COLO668 (cell line): ENCODE measurements at regions not wholly inside any gene's neighbourhood (a gene's known extent, or its start where the extent isn't known, plus 50 kb on each side); places are given as distances from the start of the nearest gene placed in this dataset.

Experiments used
- DNase-seq: peaks from one replicate; lab custom pipeline; 2025; ENCODE audit not compliant: unreplicated experiment; lab: John Stamatoyannopoulos, UW

DNA sequence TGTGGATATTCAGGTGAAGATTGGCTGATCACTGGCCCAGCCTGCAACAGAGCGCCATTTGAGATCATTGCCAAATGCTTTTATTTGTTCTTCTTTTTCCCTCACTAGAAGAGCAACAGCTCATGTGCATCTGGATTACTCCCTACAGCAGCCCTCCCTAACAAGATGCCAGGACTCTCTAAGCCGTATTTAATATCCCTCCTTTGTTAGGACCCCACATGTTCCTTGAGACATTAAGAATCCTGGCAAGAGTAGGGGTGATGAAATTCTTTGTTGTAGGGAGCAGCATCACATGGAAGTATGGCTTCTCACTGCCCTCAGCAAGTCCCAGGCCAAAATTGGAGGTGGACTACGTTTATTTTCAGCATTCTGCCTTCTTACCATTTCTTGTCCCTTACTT is 167.8 kb downstream of the PAX1 start:
- DNase-seq, result no peak

DNA sequence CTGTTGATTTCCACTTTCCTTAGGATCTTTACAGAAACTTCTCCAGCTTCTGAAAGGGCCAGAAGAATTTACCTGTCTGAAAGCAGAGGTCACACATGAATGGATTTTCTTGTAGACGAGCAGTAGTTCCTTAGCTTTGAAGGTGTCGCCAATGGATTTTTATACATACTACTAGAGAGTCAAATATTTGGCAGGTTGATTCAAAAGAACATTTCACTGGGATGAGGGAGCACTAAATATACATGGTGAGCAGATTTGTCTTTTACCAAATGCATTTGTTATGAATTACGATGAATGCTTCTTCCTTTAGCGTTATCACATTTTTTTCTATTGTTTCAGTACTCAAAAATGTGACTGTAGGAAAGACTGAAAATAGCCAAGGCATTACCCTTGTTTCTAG is 162.3 kb downstream of the PAX1 start:
- DNase-seq, result no peak

- no peak for DNase-seq
Observed at GRCh38 chr20:21867353-21867752, 161.9 kb downstream of the PAX1 start.

- DNase-seq, result no peak
Observed at GRCh38 chr20:21862956-21863355, 157.5 kb downstream of the PAX1 start.

- no peak for DNase-seq
Observed at GRCh38 chr20:21862259-21862946, 156.9 kb downstream of the PAX1 start.

- no peak for DNase-seq
Observed at GRCh38 chr20:21840991-21841390, 135.5 kb downstream of the PAX1 start.

DNA sequence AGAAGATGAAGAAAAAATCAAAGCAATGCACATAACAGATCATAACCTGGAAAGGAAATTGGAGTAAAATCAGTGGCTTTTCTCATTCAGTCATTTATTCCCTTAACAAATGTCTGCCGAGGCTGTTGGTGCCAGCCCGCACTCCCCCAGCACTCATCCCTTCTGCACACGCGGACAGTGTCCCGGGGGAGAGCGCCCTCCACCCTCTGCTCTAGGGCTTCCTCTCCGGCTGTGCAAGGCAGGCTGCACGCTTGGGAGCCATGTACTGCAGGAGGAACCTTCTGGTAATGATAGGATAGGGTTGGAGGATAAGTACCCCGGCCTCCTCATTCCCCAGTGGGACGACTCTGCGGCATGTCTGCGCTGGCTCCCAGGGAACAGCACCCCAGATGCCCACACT is 134.5 kb downstream of the PAX1 start:
- no peak for DNase-seq

GRCh38 chr20:21836346-21836745 is 130.9 kb downstream of the PAX1 start:
- no peak for DNase-seq

GRCh38 chr20:21835042-21835441 is 129.6 kb downstream of the PAX1 start:
- DNase-seq, result no peak

DNA sequence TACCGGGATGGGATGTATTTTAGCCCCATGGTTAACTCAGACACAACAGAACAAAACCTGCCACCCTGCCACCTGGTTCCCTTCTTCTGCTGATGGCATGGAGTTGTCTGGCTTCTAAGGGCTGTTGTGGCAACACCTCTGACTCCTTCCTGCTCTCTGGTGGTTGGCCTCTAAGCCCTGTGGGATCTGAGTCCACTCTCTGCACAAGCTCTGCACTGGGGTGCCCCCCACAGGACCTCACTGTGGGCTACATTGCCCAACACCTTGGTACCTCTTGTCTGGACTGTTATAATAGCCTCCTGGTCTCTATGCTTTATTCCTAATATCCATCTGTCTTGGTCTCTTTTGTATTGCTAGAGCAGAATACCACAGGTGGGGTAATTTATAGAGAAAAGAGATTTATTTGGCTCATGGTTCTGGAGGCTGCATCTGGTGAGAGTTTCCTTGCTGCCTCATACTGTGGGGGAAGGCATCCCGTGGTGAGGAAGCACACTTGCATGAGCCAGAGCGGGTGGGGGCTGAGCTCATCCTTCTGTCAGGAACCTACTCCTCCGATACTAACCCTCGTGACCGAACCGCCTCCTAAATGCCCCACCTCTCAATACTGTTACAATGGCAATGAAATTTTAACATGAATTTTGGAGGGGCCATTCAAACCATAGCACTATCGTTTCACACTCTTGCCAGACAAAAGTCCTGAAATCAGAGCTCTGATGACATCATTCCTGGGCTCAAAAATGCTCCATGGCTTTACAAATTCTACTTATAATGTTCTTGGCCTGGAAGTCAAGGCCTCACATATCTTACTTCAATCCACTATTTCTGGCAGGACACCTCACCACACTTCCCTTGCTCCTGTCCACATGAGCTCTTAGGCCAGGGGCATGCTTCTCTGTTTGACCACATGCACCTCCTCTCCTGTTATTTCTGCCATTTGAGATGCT is 127.2 kb downstream of the PAX1 start:
- DNase-seq, result no peak

- DNase-seq, result no peak
Observed at GRCh38 chr20:21826976-21827375, 121.5 kb downstream of the PAX1 start.

DNA sequence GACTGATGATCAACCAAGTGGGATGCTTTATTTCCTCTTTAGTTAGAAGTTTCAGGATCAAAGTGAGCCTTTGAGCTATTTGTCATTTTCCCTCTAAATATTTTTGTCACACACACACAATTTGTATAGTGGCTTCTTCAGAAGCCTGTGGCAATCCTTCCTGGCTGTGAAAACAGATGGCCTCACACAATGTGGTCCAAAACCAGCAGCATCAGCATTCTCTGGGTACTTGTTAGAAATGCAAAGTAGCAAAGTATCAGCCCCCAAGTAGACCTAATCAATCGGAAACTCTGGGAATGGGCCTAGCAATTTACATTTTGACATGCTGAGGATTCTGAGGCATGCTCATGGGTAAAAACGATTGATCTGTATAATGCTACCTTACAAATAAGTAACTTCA is 115.9 kb downstream of the PAX1 start:
- no peak for DNase-seq

DNA sequence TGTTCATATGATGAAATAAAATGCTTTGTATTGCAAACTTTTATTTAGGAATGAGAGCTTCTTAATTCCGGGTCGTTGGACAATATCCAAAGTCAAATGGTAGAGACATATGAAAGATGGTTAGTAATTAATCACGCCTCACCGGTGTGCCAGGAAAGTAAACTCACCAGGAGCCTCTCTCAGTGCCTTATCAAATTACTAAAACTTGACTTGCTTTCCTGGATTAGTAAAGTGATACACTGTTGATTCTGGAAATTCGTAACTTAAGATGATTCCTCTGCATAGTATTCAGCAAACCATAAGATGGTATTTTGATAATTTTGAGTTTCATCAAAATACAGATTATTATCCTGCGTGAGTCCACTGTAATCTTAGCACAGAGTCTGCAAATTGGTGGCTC is 115.2 kb downstream of the PAX1 start:
- no peak for DNase-seq

DNA sequence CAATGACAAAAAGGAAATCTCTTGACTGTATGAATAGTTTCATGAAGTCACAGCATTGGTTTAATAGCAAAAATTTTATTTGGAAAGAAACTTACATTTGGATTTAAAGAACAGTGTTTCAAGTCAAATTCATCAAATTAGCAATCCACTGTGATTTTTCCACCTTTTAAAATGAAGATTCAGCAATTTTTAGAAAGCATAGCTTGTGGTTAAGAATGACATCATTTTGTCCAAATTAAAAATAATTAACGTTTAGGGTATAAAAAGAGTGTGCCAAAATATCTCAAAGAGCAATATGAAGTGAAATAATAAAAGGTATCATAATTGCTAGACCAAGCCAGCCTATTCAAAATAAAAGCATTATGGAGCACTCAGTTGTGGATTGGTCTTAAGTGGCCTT is 114.6 kb downstream of the PAX1 start:
- no peak for DNase-seq

DNA sequence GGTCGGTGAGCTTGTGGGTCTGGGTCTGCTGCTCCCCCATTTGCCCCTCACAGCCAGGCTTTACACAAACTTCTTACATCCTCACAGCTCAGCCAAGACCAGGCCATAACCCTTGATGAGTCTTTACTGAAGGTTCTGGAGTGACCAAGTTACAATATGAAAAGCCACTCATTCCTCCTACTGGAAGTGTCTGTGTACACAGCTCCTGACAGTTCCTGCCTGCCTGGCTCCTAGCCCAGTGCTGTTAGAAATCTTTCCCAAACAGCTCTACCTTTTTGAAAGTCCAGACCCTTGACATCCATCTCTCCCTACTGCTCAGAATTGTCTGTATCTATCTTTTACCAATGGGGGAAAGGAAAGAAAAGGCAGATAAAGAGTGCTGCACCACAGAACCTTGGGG is 106.9 kb downstream of the PAX1 start:
- no peak for DNase-seq

GRCh38 chr20:21809961-21810523 is 104.6 kb downstream of the PAX1 start:
- DNase-seq, result no peak

DNA sequence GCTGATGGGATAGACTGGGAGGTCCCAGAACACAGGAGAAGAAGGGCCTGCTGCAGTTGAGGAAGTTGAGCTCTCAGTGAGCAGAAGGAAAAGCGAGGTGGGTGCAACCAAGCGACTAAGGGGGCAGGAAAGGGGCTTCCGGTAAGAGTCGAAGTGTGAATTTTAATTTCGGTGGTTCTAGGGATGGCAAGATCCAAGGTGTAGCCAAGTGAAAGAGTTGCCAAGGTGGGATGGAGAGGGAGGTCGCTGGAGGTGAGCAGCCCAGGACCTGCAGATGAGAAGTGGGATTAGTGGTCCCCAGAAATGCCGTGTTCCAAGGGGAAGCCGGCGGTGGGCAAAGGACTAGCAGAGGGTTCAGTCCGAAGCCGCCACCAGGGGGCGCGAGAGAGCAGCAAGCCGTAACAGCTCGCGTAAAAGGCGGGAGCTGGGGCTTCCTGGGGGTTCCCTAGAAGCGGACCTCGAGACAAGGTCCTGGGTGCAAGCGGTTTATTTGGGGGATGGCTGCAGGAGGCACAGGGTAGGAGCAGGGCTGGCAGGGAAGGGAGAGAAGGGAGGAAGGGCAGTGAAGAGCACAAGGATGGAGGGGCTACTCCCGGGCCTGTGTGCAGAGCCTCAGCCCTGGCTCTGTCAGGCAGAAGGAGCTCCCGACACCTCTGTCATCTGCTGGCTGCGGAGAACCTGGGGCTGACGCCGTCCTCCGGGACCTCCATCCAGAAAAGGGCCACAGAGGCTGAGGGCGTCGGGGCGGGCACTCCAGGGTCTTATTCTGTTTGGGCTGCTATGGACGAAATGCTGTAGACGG is 103.6 kb downstream of the PAX1 start:
- peak; percentile 60 for DNase-seq

DNA sequence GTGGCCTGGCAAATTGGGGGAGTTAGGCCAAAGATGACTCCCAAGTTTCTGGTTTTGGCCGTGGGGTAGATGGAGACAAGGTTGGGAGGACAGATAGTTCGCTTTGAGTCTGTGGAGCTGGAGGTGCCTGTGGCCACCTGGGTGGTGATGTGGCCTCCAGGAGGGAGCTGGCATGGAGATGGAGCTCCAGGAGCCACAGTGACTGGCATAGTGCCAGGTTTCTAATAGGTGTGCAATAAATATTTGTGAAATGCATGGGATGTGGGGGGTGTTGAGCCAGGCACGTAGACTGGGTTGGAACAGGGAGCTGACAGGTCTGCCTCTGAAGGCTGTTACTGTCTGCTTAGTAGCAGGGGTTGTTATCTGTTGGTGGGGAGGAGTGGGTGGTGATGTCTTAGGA is 102.7 kb downstream of the PAX1 start:
- DNase-seq, result no peak

DNA sequence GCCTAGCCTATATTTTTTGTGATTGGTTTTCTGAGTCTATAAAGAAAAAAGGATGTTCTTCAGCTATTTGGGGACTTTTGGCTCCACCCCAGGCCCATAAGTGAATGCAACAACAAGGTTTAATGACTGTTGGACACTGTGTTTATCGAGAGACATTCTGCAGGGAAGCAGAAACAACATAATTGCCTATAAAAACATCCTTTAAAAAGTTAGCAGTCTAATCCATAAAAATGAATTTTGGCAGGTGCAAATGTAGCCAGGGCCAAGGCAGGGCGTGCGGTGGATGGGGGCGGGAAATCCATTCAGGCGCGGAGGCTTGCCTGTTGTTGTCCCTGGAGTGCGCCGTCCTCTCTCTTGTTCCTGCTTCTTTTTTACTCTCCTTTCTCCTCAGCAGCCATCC is 99.3 kb downstream of the PAX1 start:
- DNase-seq, result no peak

- DNase-seq, result no peak
Observed at GRCh38 chr20:21801193-21801592, 95.7 kb downstream of the PAX1 start.

- no peak for DNase-seq
Observed at GRCh38 chr20:21798384-21798783, 92.9 kb downstream of the PAX1 start.
